ENCODE measurements at regions not wholly inside any gene's neighbourhood (a gene's known extent, or its start where the extent isn't known, plus 50 kb on each side); places are given as distances from the start of the nearest gene placed in this dataset.
"Not testable (repeated sequence)": the region's sequence is repeated elsewhere in the genome, so short reads cannot be mapped to it uniquely, and the experiment has no call there.

GRCh38 chr4:44985938-44986337 lies 259.6 kb upstream of the GNPDA2 start:
- Histone ChIP-seq H3K9ac (ENCODE audit: low read depth, low read length) (no peak overlapping the region), H3K4me1 (ENCODE audit: control insufficient read depth, insufficient read depth, low read length) (no peaks in the 10 kb centered on the region)

GRCh38 chr4:44985152-44985551 lies 258.8 kb upstream of the GNPDA2 start:
- no peaks in the 10 kb centered on the region for H3K4me1 ChIP-seq (ENCODE audit: control insufficient read depth, insufficient read depth, low read length)
- no peaks in the 10 kb centered on the region for H3K27me3 ChIP-seq (ENCODE audit: control insufficient read depth, insufficient read depth, low read length)
- H3K36me3 ChIP-seq (ENCODE audit: insufficient read depth, low read length), result no peaks in the 10 kb centered on the region
- no peak overlapping the region for H3K4me3 ChIP-seq (ENCODE audit: low read length)
- H3K4me2 ChIP-seq (ENCODE audit: low read length), result no peak overlapping the region
- H3K9me3 ChIP-seq (replicated peaks; ENCODE audit: low read length), result peaks cover under 1% of the 10 kb centered on the region
- H3K9ac ChIP-seq (ENCODE audit: low read depth, low read length), result no peak overlapping the region

More at GRCh38 chr4:44985938-44986337, 259.6 kb upstream of the GNPDA2 start:
- H3K4me2 ChIP-seq (ENCODE audit: low read length), result no peak overlapping the region
- no peaks in the 10 kb centered on the region for H3K27me3 ChIP-seq (ENCODE audit: control insufficient read depth, insufficient read depth, low read length)
- H3K9me3 ChIP-seq (replicated peaks; ENCODE audit: low read length), result peaks cover 4% of the 10 kb centered on the region
- H3K4me3 ChIP-seq (ENCODE audit: low read length), result no peak overlapping the region
- H3K36me3 ChIP-seq (ENCODE audit: insufficient read depth, low read length), result no peaks in the 10 kb centered on the region

GRCh38 chr4:44984083-44984482 lies 257.7 kb upstream of the GNPDA2 start:
- H3K9ac ChIP-seq (ENCODE audit: low read depth, low read length), result no peak overlapping the region
- no peak overlapping the region for H3K4me3 ChIP-seq (ENCODE audit: low read length)
- H3K36me3 ChIP-seq (ENCODE audit: insufficient read depth, low read length), result no peaks in the 10 kb centered on the region
- no peaks in the 10 kb centered on the region for H3K4me1 ChIP-seq (ENCODE audit: control insufficient read depth, insufficient read depth, low read length)
- no peak overlapping the region for H3K4me2 ChIP-seq (ENCODE audit: low read length)
- no peaks in the 10 kb centered on the region for H3K27me3 ChIP-seq (ENCODE audit: control insufficient read depth, insufficient read depth, low read length)
- no peaks in the 10 kb centered on the region for H3K9me3 ChIP-seq (replicated peaks; ENCODE audit: low read length)

DNA sequence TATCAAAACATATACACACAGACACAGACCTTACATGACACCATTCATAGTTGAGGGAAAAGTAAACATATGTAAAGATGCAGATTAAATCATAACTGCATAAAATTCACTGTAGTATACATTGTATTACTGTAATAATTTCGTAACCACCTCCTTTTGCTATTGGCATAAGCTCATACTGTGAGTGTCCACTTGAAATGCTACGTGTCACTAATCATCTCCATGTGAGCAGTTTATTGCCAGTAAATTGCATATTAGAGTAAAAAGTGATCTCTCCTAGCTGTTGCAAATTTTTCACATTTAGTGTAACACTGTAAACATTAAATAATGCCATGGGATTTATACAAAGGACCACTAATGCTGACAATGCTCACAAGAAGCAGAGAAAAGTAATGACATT lies 256.7 kb upstream of the GNPDA2 start:
- Histone ChIP-seq H3K4me2 (ENCODE audit: low read length) (no peak overlapping the region), H3K36me3 (ENCODE audit: insufficient read depth, low read length) (no peaks in the 10 kb centered on the region), H3K9me3 (replicated peaks; ENCODE audit: low read length) (no peaks in the 10 kb centered on the region), H3K9ac (ENCODE audit: low read depth, low read length) (no peak overlapping the region), H3K4me1 (ENCODE audit: control insufficient read depth, insufficient read depth, low read length) (no peaks in the 10 kb centered on the region), H3K27me3 (ENCODE audit: control insufficient read depth, insufficient read depth, low read length) (no peaks in the 10 kb centered on the region), H3K4me3 (ENCODE audit: low read length) (no peak overlapping the region)

- no peak overlapping the region for H3K4me3 ChIP-seq (ENCODE audit: low read length)
- H3K36me3 ChIP-seq (ENCODE audit: insufficient read depth, low read length), result no peaks in the 10 kb centered on the region
- H3K9ac ChIP-seq (ENCODE audit: low read depth, low read length), result no peak overlapping the region
- no peaks in the 10 kb centered on the region for H3K27me3 ChIP-seq (ENCODE audit: control insufficient read depth, insufficient read depth, low read length)
- H3K4me1 ChIP-seq (ENCODE audit: control insufficient read depth, insufficient read depth, low read length), result no peaks in the 10 kb centered on the region
- H3K4me2 ChIP-seq (ENCODE audit: low read length), result no peak overlapping the region
- H3K9me3 ChIP-seq (replicated peaks; ENCODE audit: low read length), result no peaks in the 10 kb centered on the region
Observed at GRCh38 chr4:44978020-44978419, 251.7 kb upstream of the GNPDA2 start.

DNA sequence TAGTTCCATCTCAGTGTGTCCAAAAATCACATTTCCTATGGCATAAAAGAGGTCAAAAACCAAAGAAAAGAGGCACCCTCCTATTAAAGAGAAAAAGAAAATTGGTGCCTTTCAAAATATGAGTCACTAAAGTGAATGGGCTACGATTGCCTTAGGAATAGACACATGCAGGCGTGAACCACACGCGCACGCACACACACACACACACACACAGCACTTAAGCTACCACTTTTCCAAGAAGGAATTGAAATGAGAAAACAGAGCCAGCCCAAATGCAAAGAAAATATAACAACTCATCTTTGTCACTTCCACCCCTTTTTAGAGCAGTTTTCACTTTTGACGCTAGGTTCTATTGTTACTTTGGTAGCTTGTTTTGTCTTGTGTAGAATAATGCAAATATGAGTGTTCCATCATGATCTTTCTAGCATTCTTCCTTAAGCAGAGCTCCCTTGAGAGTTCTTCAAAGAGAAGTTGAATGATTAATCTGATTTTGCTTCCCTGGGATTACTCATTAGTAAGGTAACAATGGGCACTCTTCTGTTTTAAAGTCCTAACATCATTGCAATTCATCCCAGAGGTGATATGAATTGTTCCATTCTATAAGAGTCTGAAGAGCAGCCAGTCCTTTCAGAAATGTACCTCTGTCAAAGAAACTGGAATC lies 239.2 kb upstream of the GNPDA2 start:
- Histone ChIP-seq H3K4me2 (ENCODE audit: low read length) (no peak overlapping the region), H3K4me1 (ENCODE audit: control insufficient read depth, insufficient read depth, low read length) (no peaks in the 10 kb centered on the region), H3K9ac (ENCODE audit: low read depth, low read length) (no peak overlapping the region), H3K36me3 (ENCODE audit: insufficient read depth, low read length) (no peaks in the 10 kb centered on the region), H3K27me3 (ENCODE audit: control insufficient read depth, insufficient read depth, low read length) (no peaks in the 10 kb centered on the region), H3K4me3 (ENCODE audit: low read length) (no peak overlapping the region), H3K9me3 (replicated peaks; ENCODE audit: low read length) (no peaks in the 10 kb centered on the region)

- not testable (repeated sequence) for H3K4me2 ChIP-seq (ENCODE audit: low read length); H3K9me3 ChIP-seq (replicated peaks; ENCODE audit: low read length); H3K4me1 ChIP-seq (ENCODE audit: control insufficient read depth, insufficient read depth, low read length); H3K9ac ChIP-seq (ENCODE audit: low read depth, low read length); H3K4me3 ChIP-seq (ENCODE audit: low read length); H3K27me3 ChIP-seq (ENCODE audit: control insufficient read depth, insufficient read depth, low read length); H3K36me3 ChIP-seq (ENCODE audit: insufficient read depth, low read length)
Observed at GRCh38 chr4:44964086-44964485, 237.7 kb upstream of the GNPDA2 start.

DNA sequence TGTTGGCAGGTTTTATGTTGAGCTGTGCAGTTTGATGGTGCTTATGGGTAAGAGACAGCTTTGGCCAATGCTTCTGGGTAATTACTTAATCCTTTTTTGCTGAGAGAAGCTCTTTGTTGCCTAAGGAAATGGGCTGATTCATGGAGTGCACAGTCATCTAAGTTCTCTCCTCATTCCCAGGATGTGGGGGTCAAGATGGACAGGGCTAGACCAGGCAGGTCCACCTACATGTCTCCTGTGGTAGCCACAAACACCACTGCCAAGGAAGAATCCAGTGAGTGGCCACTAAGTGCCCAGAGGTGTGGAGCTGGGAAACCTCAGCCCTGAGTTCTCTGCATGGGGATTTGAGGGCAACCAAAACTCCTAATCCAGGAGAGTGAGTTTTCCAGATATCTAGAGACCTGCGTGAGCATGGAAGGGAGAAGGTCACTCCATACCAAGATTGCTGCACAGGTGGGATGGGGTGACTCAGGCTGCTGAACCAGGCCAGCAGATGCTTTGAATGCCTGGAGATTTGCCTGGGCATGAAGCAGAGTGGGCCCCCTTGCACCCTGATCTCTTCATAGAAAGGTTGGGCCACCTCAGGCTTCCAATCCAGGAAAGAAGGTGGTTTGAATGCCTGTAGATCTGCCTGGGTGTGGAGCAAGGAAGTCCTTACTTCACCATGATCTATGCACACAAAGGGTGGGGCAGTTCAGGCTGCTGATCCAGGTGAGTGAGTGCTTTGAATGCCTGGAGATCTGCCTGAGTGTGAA lies 234.8 kb upstream of the GNPDA2 start:
- Histone ChIP-seq H3K4me2 (ENCODE audit: low read length) (no peak overlapping the region), H3K9me3 (replicated peaks; ENCODE audit: low read length) (no peaks in the 10 kb centered on the region), H3K4me1 (ENCODE audit: control insufficient read depth, insufficient read depth, low read length) (no peaks in the 10 kb centered on the region), H3K4me3 (ENCODE audit: low read length) (no peak overlapping the region), H3K9ac (ENCODE audit: low read depth, low read length) (no peak overlapping the region), H3K27me3 (ENCODE audit: control insufficient read depth, insufficient read depth, low read length) (no peaks in the 10 kb centered on the region), H3K36me3 (ENCODE audit: insufficient read depth, low read length) (no peaks in the 10 kb centered on the region)

GRCh38 chr4:44931720-44932119 lies 205.4 kb upstream of the GNPDA2 start:
- Histone ChIP-seq H3K4me2 (ENCODE audit: low read length) (no peak overlapping the region), H3K9me3 (replicated peaks; ENCODE audit: low read length) (no peaks in the 10 kb centered on the region), H3K9ac (ENCODE audit: low read depth, low read length) (no peak overlapping the region), H3K27me3 (ENCODE audit: control insufficient read depth, insufficient read depth, low read length) (no peaks in the 10 kb centered on the region), H3K4me3 (ENCODE audit: low read length) (no peak overlapping the region), H3K36me3 (ENCODE audit: insufficient read depth, low read length) (no peaks in the 10 kb centered on the region), H3K4me1 (ENCODE audit: control insufficient read depth, insufficient read depth, low read length) (no peaks in the 10 kb centered on the region)

DNA sequence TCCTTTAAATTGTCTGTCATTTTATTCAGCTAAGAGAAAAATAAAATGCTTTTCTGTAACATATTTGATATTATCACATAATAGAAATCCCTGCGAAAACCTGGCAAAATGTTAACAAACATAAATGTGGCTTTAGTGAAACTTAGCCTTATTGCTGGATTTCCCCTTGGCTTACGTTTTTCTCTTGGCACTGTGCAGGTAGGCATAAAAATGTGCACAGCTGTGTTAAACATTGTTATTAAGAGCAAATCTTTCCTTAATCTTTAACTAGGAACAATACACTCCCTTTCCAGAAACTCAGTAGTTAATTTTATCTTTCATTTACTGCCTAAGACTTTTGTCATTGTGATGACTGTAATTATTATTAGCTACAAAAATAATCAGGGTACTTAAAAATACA lies 202.4 kb upstream of the GNPDA2 start:
- H3K9ac ChIP-seq (ENCODE audit: low read depth, low read length), result no peak overlapping the region
- no peak overlapping the region for H3K4me3 ChIP-seq (ENCODE audit: low read length)
- H3K27me3 ChIP-seq (ENCODE audit: control insufficient read depth, insufficient read depth, low read length), result no peaks in the 10 kb centered on the region
- no peaks in the 10 kb centered on the region for H3K9me3 ChIP-seq (replicated peaks; ENCODE audit: low read length)
- H3K36me3 ChIP-seq (ENCODE audit: insufficient read depth, low read length), result no peaks in the 10 kb centered on the region
- no peak overlapping the region for H3K4me2 ChIP-seq (ENCODE audit: low read length)
- no peaks in the 10 kb centered on the region for H3K4me1 ChIP-seq (ENCODE audit: control insufficient read depth, insufficient read depth, low read length)

DNA sequence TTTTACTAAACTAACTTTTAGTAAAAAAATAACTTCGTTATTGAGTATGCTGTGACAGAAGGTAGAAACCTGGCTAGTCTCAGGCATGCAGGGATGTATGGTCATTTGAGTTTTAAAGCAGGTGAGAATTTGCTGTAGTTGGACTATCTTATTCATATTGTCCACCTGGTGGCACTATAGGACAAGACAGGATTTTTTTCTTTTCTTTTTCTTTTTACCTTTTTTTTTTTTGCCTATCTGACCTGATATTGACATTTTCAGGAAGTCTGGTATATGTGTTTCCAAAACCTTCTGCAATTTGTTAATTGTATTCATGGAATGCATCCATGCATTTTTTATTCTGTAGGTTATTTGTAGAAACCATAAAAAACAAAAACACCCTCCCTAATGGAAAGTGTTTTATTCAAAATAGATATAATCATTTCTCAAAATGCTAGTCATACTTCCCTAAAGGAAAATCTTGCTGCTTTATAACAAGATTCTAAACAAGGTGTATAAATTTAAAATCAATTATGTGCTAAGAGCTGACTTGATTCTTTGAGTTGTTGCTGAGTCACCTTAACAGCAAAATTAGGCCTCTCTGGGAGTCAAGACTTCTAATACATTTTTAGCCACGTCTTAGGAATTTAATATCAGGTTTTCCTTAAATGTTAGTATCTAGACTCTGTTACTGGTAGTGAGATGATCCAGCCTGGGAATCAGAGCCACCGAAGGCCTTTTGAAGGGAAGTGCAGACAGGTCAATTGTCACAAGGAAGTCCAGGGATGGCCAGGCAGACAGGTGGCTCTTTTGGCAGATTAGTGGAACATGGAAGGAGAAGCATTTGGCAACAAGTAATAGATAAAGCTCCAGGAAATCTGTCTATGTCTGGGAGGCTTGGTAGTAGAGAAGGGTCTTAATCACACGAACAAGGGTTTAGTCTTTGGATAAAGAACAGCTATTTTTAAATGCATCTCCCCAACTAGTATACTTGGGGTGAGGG lies 201.3 kb upstream of the GNPDA2 start:
- H3K4me1 ChIP-seq (ENCODE audit: control insufficient read depth, insufficient read depth, low read length), result no peaks in the 10 kb centered on the region
- H3K9ac ChIP-seq (ENCODE audit: low read depth, low read length), result no peak overlapping the region
- no peaks in the 10 kb centered on the region for H3K36me3 ChIP-seq (ENCODE audit: insufficient read depth, low read length)
- no peaks in the 10 kb centered on the region for H3K27me3 ChIP-seq (ENCODE audit: control insufficient read depth, insufficient read depth, low read length)
- no peaks in the 10 kb centered on the region for H3K9me3 ChIP-seq (replicated peaks; ENCODE audit: low read length)
- no peak overlapping the region for H3K4me2 ChIP-seq (ENCODE audit: low read length)
- no peak overlapping the region for H3K4me3 ChIP-seq (ENCODE audit: low read length)

All from skeletal muscle satellite cell (primary cell).